ENCODE measurements at regions not wholly inside any gene's neighbourhood (a gene's known extent, or its start where the extent isn't known, plus 50 kb on each side); places are given as distances from the start of the nearest gene placed in this dataset.

- Histone ChIP-seq H3K4me3 (ENCODE audit: low read length) (no peak overlapping the region), H3K27ac (ENCODE audit: low read depth, low read length) (no peak overlapping the region), H3K4me1 (ENCODE audit: control insufficient read depth, insufficient read depth, low read length) (no peaks in the 10 kb centered on the region), H3K27me3 (ENCODE audit: control insufficient read depth, insufficient read depth, low read length, poor library complexity, severe bottlenecking) (no peaks in the 10 kb centered on the region), H3K9me3 (ENCODE audit: control insufficient read depth, low read length) (no peaks in the 10 kb centered on the region), H3K9ac (ENCODE audit: extremely low read depth, low read length, poor library complexity, severe bottlenecking) (no peak overlapping the region), H3K36me3 (ENCODE audit: control insufficient read depth, insufficient read depth, low read length) (no peaks in the 10 kb centered on the region)
- Mint-ChIP-seq H3K27ac (no peak overlapping the region), H3K9me3 (no peaks in the 10 kb centered on the region), H3K4me1 (peaks cover 4% of the 10 kb centered on the region), H3K4me3 (no peak overlapping the region), H3K36me3 (ENCODE audit: low read depth) (no peaks in the 10 kb centered on the region), H3K27me3 (ENCODE audit: insufficient read depth) (no peaks in the 10 kb centered on the region)
- DNase-seq = peak; percentile 14
- WGBS, 2 experiments (ENCODE audit: insufficient coverage in 1 of 2, insufficient read length in 1 of 2) = 80% methylated on average over 12 of the region's 14 CpGs; no CpG with 5 or more reads in 1 of the 2 experiments
- TF ChIP-seq CTCF (conservative IDR thresholded peaks at IDR 0.05) = no peak
Measured at GRCh38 chr21:41602531-41602930, 94.6 kb upstream of the TMPRSS2 start.

GRCh38 chr21:41601573-41602368, 93.8 kb upstream of the TMPRSS2 start:
- Mint-ChIP-seq H3K4me3 (no peak overlapping the region), H3K4me1 (peaks cover 4% of the 10 kb centered on the region), H3K36me3 (ENCODE audit: low read depth) (no peaks in the 10 kb centered on the region), H3K27me3 (ENCODE audit: insufficient read depth) (peaks cover 2% of the 10 kb centered on the region), H3K27ac (no peak overlapping the region), H3K9me3 (no peaks in the 10 kb centered on the region)
- no peak overlapping the region for H3K4me3 ChIP-seq (ENCODE audit: low read length)
- H3K27me3 ChIP-seq (ENCODE audit: control insufficient read depth, insufficient read depth, low read length, poor library complexity, severe bottlenecking) = no peaks in the 10 kb centered on the region
- no peaks in the 10 kb centered on the region for H3K36me3 ChIP-seq (ENCODE audit: control insufficient read depth, insufficient read depth, low read length)
- no peaks in the 10 kb centered on the region for H3K9me3 ChIP-seq (ENCODE audit: control insufficient read depth, low read length)
- no peaks in the 10 kb centered on the region for H3K4me1 ChIP-seq (ENCODE audit: control insufficient read depth, insufficient read depth, low read length)
- TF ChIP-seq CTCF (conservative IDR thresholded peaks at IDR 0.05) = no peak
- no peak overlapping the region for H3K9ac ChIP-seq (ENCODE audit: extremely low read depth, low read length, poor library complexity, severe bottlenecking)
- 91 to 92% methylated on average over 9 to 11 of the region's 11 CpGs for WGBS, 2 experiments (ENCODE audit: insufficient coverage in 1 of 2, insufficient read length in 1 of 2)
- H3K27ac ChIP-seq (ENCODE audit: low read depth, low read length) = no peak overlapping the region
- DNase-seq = peak; percentile 27

GRCh38 chr21:41600961-41601572, 93.1 kb upstream of the TMPRSS2 start:
- H3K9me3 Mint-ChIP-seq = no peaks in the 10 kb centered on the region
- H3K27ac Mint-ChIP-seq = no peak overlapping the region
- H3K4me3 ChIP-seq (ENCODE audit: low read length) = no peak overlapping the region
- H3K27me3 Mint-ChIP-seq (ENCODE audit: insufficient read depth) = peaks cover 2% of the 10 kb centered on the region
- peak; percentile 26 for DNase-seq
- peaks cover 4% of the 10 kb centered on the region for H3K4me1 Mint-ChIP-seq
- H3K4me1 ChIP-seq (ENCODE audit: control insufficient read depth, insufficient read depth, low read length) = no peaks in the 10 kb centered on the region
- H3K36me3 ChIP-seq (ENCODE audit: control insufficient read depth, insufficient read depth, low read length) = no peaks in the 10 kb centered on the region
- H3K27me3 ChIP-seq (ENCODE audit: control insufficient read depth, insufficient read depth, low read length, poor library complexity, severe bottlenecking) = no peaks in the 10 kb centered on the region
- H3K27ac ChIP-seq (ENCODE audit: low read depth, low read length) = no peak overlapping the region
- H3K9me3 ChIP-seq (ENCODE audit: control insufficient read depth, low read length) = no peaks in the 10 kb centered on the region
- WGBS, 2 experiments (ENCODE audit: insufficient coverage in 1 of 2, insufficient read length in 1 of 2) = 93 to 100% methylated on average over 6 to 10 of the region's 10 CpGs
- H3K4me3 Mint-ChIP-seq = no peak overlapping the region
- no peaks in the 10 kb centered on the region for H3K36me3 Mint-ChIP-seq (ENCODE audit: low read depth)
- TF ChIP-seq CTCF (conservative IDR thresholded peaks at IDR 0.05) = no peak
- no peak overlapping the region for H3K9ac ChIP-seq (ENCODE audit: extremely low read depth, low read length, poor library complexity, severe bottlenecking)
